Type B pancreatic cell (in vitro differentiated cells): ENCODE measurements at regions not wholly inside any gene's neighbourhood (a gene's known extent, or its start where the extent isn't known, plus 50 kb on each side); places are given as distances from the start of the nearest gene placed in this dataset.
A peak's percentile ranks its signal among the peaks of the same experiment; 100 is the strongest.

Source experiments
- DNase-seq: peaks from one replicate; pipeline ENCODE4 v3.0.0; 2021; ENCODE audit warnings: mixed read lengths; ENCODE audit not compliant: unreplicated experiment; ENCODE audit errors: extremely low spot score
- H3K27ac Mint-ChIP-seq: 2 replicates; pipeline ENCODE4 v1.8.0; 2021; ENCODE audit warnings: mild to moderate bottlenecking, mixed read lengths
- H3K27me3 Mint-ChIP-seq: 2 replicates; pipeline ENCODE4 v1.8.0; 2021; ENCODE audit warnings: mixed read lengths
- H3K36me3 Mint-ChIP-seq: 2 replicates; pipeline ENCODE4 v1.8.0; 2021; ENCODE audit warnings: mixed read lengths
- H3K4me1 Mint-ChIP-seq: one replicate; pipeline ENCODE4 v1.8.0; 2021; ENCODE audit warnings: mixed read lengths; ENCODE audit not compliant: unreplicated experiment
- H3K4me3 Mint-ChIP-seq: 2 replicates; pipeline ENCODE4 v1.8.0; 2021; ENCODE audit warnings: mild to moderate bottlenecking, mixed read lengths
- H3K9me3 Mint-ChIP-seq: 2 replicates; pipeline ENCODE4 v1.8.0; 2021; ENCODE audit warnings: mixed read lengths
- CTCF ChIP-seq: fragments of 200-600 bp; sonication (generic); conservative IDR thresholded peaks from 2 replicates; pipeline ENCODE4 v1.5.0; 2021; ENCODE audit warnings: antibody characterized with exemption, mild to moderate bottlenecking

DNA sequence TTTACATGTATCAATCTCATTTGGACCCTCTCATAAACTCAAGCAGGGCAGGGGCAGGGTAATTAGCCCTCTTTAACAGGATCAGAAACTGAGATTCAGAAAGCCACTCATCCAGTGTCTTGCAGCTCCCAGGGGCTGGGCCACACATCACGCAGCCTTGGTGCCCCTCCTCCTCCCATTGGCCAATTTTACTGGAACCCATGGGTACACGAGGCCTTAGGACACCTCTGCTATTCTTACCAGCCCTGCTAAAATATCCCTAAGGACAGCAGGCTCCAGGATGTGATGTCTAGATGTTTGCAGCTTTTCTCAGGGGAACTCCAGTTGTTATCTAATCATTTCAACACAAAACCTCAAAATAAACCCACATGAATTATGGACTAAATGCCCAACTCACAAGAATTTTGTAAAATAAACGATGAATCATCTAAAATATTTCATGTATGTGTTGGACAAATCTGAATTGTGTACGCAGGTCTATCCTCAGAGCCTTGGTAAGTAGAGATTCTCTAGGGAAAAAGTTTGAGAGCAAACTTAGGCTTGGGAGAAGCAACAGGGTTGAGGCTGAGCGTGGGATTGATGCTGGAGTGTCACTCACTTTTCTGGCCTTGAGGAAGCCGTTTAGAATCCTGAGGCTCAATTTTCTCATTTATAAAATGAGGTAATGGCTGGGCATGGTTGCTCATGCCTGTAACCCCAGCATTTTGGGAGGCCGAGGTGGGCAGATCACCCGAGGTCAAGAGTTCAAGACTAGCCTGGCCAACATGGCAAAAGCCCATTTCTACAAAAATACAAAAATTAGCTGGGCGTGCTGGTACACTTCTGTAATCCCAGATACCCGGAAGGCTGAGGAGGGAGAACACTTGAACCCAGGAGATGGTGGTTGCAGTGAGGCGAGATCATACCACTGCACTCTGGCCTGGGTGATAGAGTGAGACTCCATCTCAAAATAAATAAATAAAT lies 69.7 kb upstream of the TNS3 start:
- TF ChIP-seq CTCF: no peak
- H3K27ac Mint-ChIP-seq: no peak overlapping the region
- no peaks in the 10 kb centered on the region for H3K27me3 Mint-ChIP-seq
- no peak for DNase-seq
- H3K36me3 Mint-ChIP-seq: no peaks in the 10 kb centered on the region
- H3K9me3 Mint-ChIP-seq: no peaks in the 10 kb centered on the region
- no peak overlapping the region for H3K4me3 Mint-ChIP-seq
- peaks cover 36% of the 10 kb centered on the region for H3K4me1 Mint-ChIP-seq

DNA sequence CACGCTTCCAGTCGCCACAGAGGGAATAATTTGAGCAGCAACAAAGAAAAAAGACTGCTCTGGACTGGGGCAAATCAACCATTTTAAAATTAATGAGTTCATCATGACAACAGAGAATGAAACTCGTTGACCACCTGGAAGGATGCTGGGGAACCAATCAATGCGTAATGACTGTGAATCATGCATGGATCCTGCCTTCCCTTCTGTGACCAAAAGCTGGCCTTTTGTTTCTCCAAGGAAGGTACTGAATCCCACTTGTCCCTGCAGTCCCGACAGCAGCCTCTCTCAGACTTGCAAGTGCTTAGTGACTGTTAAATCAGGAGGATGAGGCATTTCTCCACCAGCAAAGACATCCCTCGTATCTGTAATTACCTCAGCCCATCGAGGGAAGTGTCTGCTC lies 68.0 kb upstream of the TNS3 start:
- Mint-ChIP-seq H3K9me3 (peaks cover 4% of the 10 kb centered on the region), H3K36me3 (peaks cover 3% of the 10 kb centered on the region), H3K27ac (no peak overlapping the region), H3K4me3 (no peak overlapping the region), H3K4me1 (peaks cover 36% of the 10 kb centered on the region), H3K27me3 (no peaks in the 10 kb centered on the region)
- no peak for TF ChIP-seq CTCF
- DNase-seq: no peak

GRCh38 chr7:47648275-47648925 lies 66.5 kb upstream of the TNS3 start:
- H3K27me3 Mint-ChIP-seq: no peaks in the 10 kb centered on the region
- no peak for DNase-seq
- peaks cover 9% of the 10 kb centered on the region for H3K36me3 Mint-ChIP-seq
- H3K27ac Mint-ChIP-seq: no peak overlapping the region
- H3K4me3 Mint-ChIP-seq: no peak overlapping the region
- no peak for TF ChIP-seq CTCF
- peaks cover 11% of the 10 kb centered on the region for H3K9me3 Mint-ChIP-seq
- peaks cover 31% of the 10 kb centered on the region for H3K4me1 Mint-ChIP-seq

DNA sequence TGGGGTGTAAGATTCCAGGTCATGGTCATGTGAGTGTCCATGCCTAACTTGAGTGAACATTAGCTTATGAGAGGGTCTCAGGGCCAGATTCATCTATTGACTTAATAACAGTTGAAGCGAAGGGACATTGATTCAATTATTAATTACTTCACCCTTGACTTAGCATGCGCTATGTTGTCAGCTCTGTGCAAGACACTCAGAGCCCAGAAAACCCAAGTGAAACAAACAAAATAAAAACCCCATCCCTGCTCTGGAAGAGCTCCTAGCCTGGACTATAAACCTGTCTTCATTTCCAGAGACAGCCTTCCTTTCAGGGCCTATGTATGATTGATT lies 66.0 kb upstream of the TNS3 start:
- H3K36me3 Mint-ChIP-seq: peaks cover 9% of the 10 kb centered on the region
- H3K27ac Mint-ChIP-seq: peak overlapping the region; percentile 61
- DNase-seq: no peak
- H3K4me1 Mint-ChIP-seq: peaks cover 31% of the 10 kb centered on the region
- TF ChIP-seq CTCF: no peak
- no peak overlapping the region for H3K4me3 Mint-ChIP-seq
- peaks cover 12% of the 10 kb centered on the region for H3K9me3 Mint-ChIP-seq
- no peaks in the 10 kb centered on the region for H3K27me3 Mint-ChIP-seq

GRCh38 chr7:47647181-47647917 lies 65.4 kb upstream of the TNS3 start:
- no peak for TF ChIP-seq CTCF
- peaks cover 9% of the 10 kb centered on the region for H3K36me3 Mint-ChIP-seq
- H3K4me3 Mint-ChIP-seq: no peak overlapping the region
- H3K9me3 Mint-ChIP-seq: peaks cover 12% of the 10 kb centered on the region
- peaks cover 31% of the 10 kb centered on the region for H3K4me1 Mint-ChIP-seq
- no peaks in the 10 kb centered on the region for H3K27me3 Mint-ChIP-seq
- DNase-seq: no peak
- peak overlapping the region; percentile 61 for H3K27ac Mint-ChIP-seq
